ENCODE measurements at regions not wholly inside any gene's neighbourhood (a gene's known extent, or its start where the extent isn't known, plus 50 kb on each side); places are given as distances from the start of the nearest gene placed in this dataset.

- TF ChIP-seq EZH2 (IDR thresholded peaks at IDR 0.05; ENCODE audit: insufficient read depth, poor library complexity, severe bottlenecking) (no peak), EZH2phosphoT487 (IDR thresholded peaks at IDR 0.05; ENCODE audit: insufficient read depth, low read depth) (no peak)
Observed at GRCh38 chr2:42929546-42930024, 137.2 kb upstream of the HAAO start.
